Pancreas (tissue), 10 donors: ENCODE measurements at regions not wholly inside any gene's neighbourhood (a gene's known extent, or its start where the extent isn't known, plus 50 kb on each side); places are given as distances from the start of the nearest gene placed in this dataset.

Experiments
- ATAC-seq, 4 donors: fragments of 200-7000 bp; cut with Tn5 transposase; one replicate each; pipeline versions ENCODE4 v1.8.0 to v1.9.1; 2020; ENCODE audit warnings: mild to moderate bottlenecking in 4 of 4, moderate library complexity in 4 of 4
- DNase-seq, 6 donors: peaks; one replicate each; pipeline ENCODE4 v3.0.0-alpha.2; 2020
- FAIRE-seq: peaks from 2 replicates; lab custom pipeline; 2012; peaks lifted over from hg19 to GRCh38; lab: Jason Lieb, UNC
- H3K27ac ChIP-seq, 4 donors: fragments of 200-600 bp; sonication (generic); 1 replicate in 3 of 4; 2 replicates in 1 of 4; pipeline versions ENCODE4 v1.5.0 to v1.8.0; 2020
- H3K27me3 ChIP-seq, 4 donors: fragments of 200-600 bp; one replicate each; pipeline ENCODE4 v1.8.0; 2021
- H3K36me3 ChIP-seq, 3 donors: fragments of 200-600 bp; sonication (generic) in 1 of 3; one replicate each; pipeline versions ENCODE4 v1.5.0 to v1.8.0; 2020 to 2021
- H3K4me1 ChIP-seq, 3 donors: fragments of 200-600 bp; one replicate each; pipeline ENCODE4 v1.8.0; 2021
- H3K4me3 ChIP-seq, 4 donors: fragments of 200-600 bp; sonication (generic) in 2 of 4; one replicate each; pipeline versions ENCODE4 v1.5.0 to v1.8.0; 2020 to 2021
- H3K9me3 ChIP-seq, 4 donors: fragments of 200-600 bp; one replicate each; pipeline ENCODE4 v1.8.0; 2021
- CTCF ChIP-seq, 4 donors: fragments of 200-600 bp; sonication (generic) in 3 of 4; IDR thresholded peaks; one replicate each; pipeline versions ENCODE4 v1.5.0 to v1.8.0; 2021; ENCODE audit warnings: antibody characterized with exemption in 4 of 4
- WGBS, 2 donors: extraction: QIAGEN DNeasy Blood & Tissue Kit; methylation state at CpG; one replicate each; pipeline ENCODE4 v1.1.7; 2013; 5-methylcytosine and 5-hydroxymethylcytosine counted together
- intact Hi-C, 3 donors: fragments of 100-400 bp; cut with DNase I; formaldehyde crosslinking; loops; one replicate each; pipeline versions ENCODE4 v1.11.1 to v1.14.2; 2022
- donor health status: healthy with polysubstance abuse.
- donor health status: DM: no; HTN: no; CAD: no; lungs with moderate emphysema.
- donor health status: DM: no; HTN: no; CAD: no.
- donor health status: control.
- donor health status: control.
- donor health status: Bipolar disorder and iron deficiency.
- donor health status: DM: yes; HTN: yes; CAD: no.
- donor health status: DM: no; HTN: no; CAD: no.
- donor health status: DM: no; HTN: no; CAD: no.
- donor health status: DM: yes; HTN: yes; CAD: no.

- H3K27ac ChIP-seq = no peak overlapping the region
- no peak for DNase-seq
- ATAC-seq = no peak
- no peaks in the 10 kb centered on the region for H3K9me3 ChIP-seq
- 79 to 85% methylated on average over 2 of the region's 2 CpGs for WGBS, 2 donors
- no peaks in the 10 kb centered on the region for H3K27me3 ChIP-seq
- TF ChIP-seq CTCF (IDR thresholded peaks at IDR 0.05) = no peak
- no peak for FAIRE-seq
- no peaks in the 10 kb centered on the region for H3K4me1 ChIP-seq
- no peaks in the 10 kb centered on the region for H3K36me3 ChIP-seq
- intact Hi-C loops = no loop called here
- H3K4me3 ChIP-seq = no peak overlapping the region
These were observed 268.7 kb downstream of the DOK5 start for GRCh38 chr20:54744097-54744496.

- DNase-seq = no peak
- Histone ChIP-seq H3K4me1 (no peaks in the 10 kb centered on the region), H3K27ac (no peak overlapping the region), H3K9me3 (no peaks in the 10 kb centered on the region), H3K27me3 (no peaks in the 10 kb centered on the region), H3K4me3 (no peak overlapping the region), H3K36me3 (no peaks in the 10 kb centered on the region)
- TF ChIP-seq CTCF (IDR thresholded peaks at IDR 0.05) = no peak
- intact Hi-C loops = no loop called here
- WGBS, 2 donors = 78 to 85% methylated on average over 1 of the region's 1 CpG
- ATAC-seq = no peak
- FAIRE-seq = no peak
These were observed 266.8 kb downstream of the DOK5 start for GRCh38 chr20:54742193-54742592.

- FAIRE-seq = no peak
- intact Hi-C loops = no loop called here
These were observed 261.0 kb downstream of the DOK5 start for GRCh38 chr20:54736421-54736820.

GRCh38 chr20:54733687-54734086 is 258.3 kb downstream of the DOK5 start:
- intact Hi-C loops = no loop called here
- FAIRE-seq (no peak), ATAC-seq (no peak), DNase-seq (no peak)
- TF ChIP-seq CTCF (IDR thresholded peaks at IDR 0.05) = no peak
- H3K36me3 ChIP-seq = no peaks in the 10 kb centered on the region
- H3K4me1 ChIP-seq = no peaks in the 10 kb centered on the region
- H3K27ac ChIP-seq = no peak overlapping the region
- no peaks in the 10 kb centered on the region for H3K9me3 ChIP-seq
- H3K27me3 ChIP-seq = no peaks in the 10 kb centered on the region
- H3K4me3 ChIP-seq = no peak overlapping the region

More at GRCh38 chr20:54736421-54736820, 261.0 kb downstream of the DOK5 start:
- H3K36me3 ChIP-seq = no peaks in the 10 kb centered on the region
- H3K9me3 ChIP-seq = no peaks in the 10 kb centered on the region
- no peak for TF ChIP-seq CTCF (IDR thresholded peaks at IDR 0.05)
- no peak overlapping the region for H3K27ac ChIP-seq
- no peaks in the 10 kb centered on the region for H3K4me1 ChIP-seq
- H3K27me3 ChIP-seq = no peaks in the 10 kb centered on the region
- ATAC-seq (no peak), DNase-seq (no peak)
- WGBS, 2 donors = 87 to 97% methylated on average over 4 of the region's 4 CpGs
- H3K4me3 ChIP-seq = no peak overlapping the region

- intact Hi-C loops = loop anchor here in 1 of 3 donors (5.0 kb wide), 1 partner anchor 45 kb away; no protein-coding TSS in a partner anchor
These were observed 252.1 kb downstream of the DOK5 start for GRCh38 chr20:54727490-54727889.

More at GRCh38 chr20:54727490-54727889, 252.1 kb downstream of the DOK5 start:
- no peaks in the 10 kb centered on the region for H3K9me3 ChIP-seq
- ATAC-seq (no peak), DNase-seq (no peak), FAIRE-seq (no peak)
- H3K4me1 ChIP-seq = no peaks in the 10 kb centered on the region
- no peak overlapping the region for H3K4me3 ChIP-seq
- TF ChIP-seq CTCF (IDR thresholded peaks at IDR 0.05) = no peak
- 61 to 70% methylated on average over 4 of the region's 4 CpGs for WGBS, 2 donors
- no peaks in the 10 kb centered on the region for H3K27me3 ChIP-seq
- H3K36me3 ChIP-seq = no peaks in the 10 kb centered on the region
- no peak overlapping the region for H3K27ac ChIP-seq
